IMR-90 (cell line): ENCODE measurements at regions not wholly inside any gene's neighbourhood (a gene's known extent, or its start where the extent isn't known, plus 50 kb on each side); places are given as distances from the start of the nearest gene placed in this dataset.

Experiments used
- ATAC-seq: fragments of 200-7000 bp; cut with Tn5 transposase; 2 replicates; pipeline ENCODE4 v1.9.1; 2020; ENCODE audit warnings: low read depth, mild to moderate bottlenecking, moderate library complexity
- BruUV-seq: library from RNA; stranded (reverse); fragments of 400-500 nt; replicated peaks from 2 replicates; lab custom pipeline; 2021; lab: Mats Ljungman, UMichigan
- CTCF ChIA-PET: fragments of 300-600 bp; formaldehyde crosslinking; extraction: SDS; loops from one replicate; lab custom pipeline; 2021; ENCODE audit warnings: antibody characterized with exemption; lab: Yijun Ruan, JAX
- POLR2A ChIA-PET: fragments of 300-600 bp; sonication (Branson Sonifier 250); formaldehyde crosslinking; loops from one replicate; lab custom pipeline; 2022; ENCODE audit warnings: antibody characterized with exemption; ENCODE audit not compliant: unreplicated experiment; lab: Charles Lee
- DNase-seq: peaks from one replicate; pipeline ENCODE4 v3.0.0; 2013
- H2AFZ ChIP-seq: replicated peaks from 2 replicates; pipeline ENCODE3; 2013; ENCODE audit warnings: low read length, mild to moderate bottlenecking; ENCODE audit not compliant: poor library complexity
- H2AK5ac ChIP-seq: 2 replicates; pipeline ENCODE4 v1.6.1; 2013; ENCODE audit warnings: low read depth, low read length, inconsistent platforms
- H2AK9ac ChIP-seq: replicated peaks from 2 replicates; pipeline ENCODE3; 2013; ENCODE audit warnings: mild to moderate bottlenecking, low read depth, low read length, moderate library complexity; ENCODE audit not compliant: poor library complexity
- H2BK120ac ChIP-seq: 2 replicates; pipeline ENCODE4 v1.6.1; 2013; ENCODE audit warnings: low read depth, low read length, inconsistent platforms
- H2BK15ac ChIP-seq: 3 replicates; pipeline ENCODE4 v1.6.1; 2013; ENCODE audit warnings: low read depth, low read length, inconsistent platforms
- H2BK20ac ChIP-seq: 2 replicates; pipeline ENCODE4 v1.6.1; 2013; ENCODE audit warnings: low read depth, mild to moderate bottlenecking, inconsistent platforms, low read length, moderate library complexity
- H2BK5ac ChIP-seq: 2 replicates; pipeline ENCODE4 v1.6.1; 2013; ENCODE audit warnings: mild to moderate bottlenecking, low read depth, low read length, inconsistent platforms; ENCODE audit not compliant: poor library complexity, severe bottlenecking
- H3K14ac ChIP-seq: replicated peaks from 2 replicates; pipeline ENCODE4 v1.6.1; 2013; ENCODE audit warnings: low read depth, low read length, inconsistent platforms
- H3K18ac ChIP-seq: 2 replicates; pipeline ENCODE4 v1.6.1; 2013; ENCODE audit warnings: low read depth, low read length, control low read depth
- H3K23ac ChIP-seq: 2 replicates; pipeline ENCODE4 v1.6.1; 2013; ENCODE audit warnings: low read depth, low read length, inconsistent platforms
- H3K27ac ChIP-seq: 2 replicates; pipeline ENCODE4 v1.5.1; 2013; ENCODE audit warnings: mild to moderate bottlenecking, control low read depth, low read length; ENCODE audit not compliant: insufficient read depth
- H3K27me3 ChIP-seq: 2 replicates; pipeline ENCODE4 v1.6.1; 2013; ENCODE audit warnings: low read length; ENCODE audit not compliant: control insufficient read depth, insufficient read depth
- H3K36me3 ChIP-seq: 2 replicates; pipeline ENCODE4 v1.6.1; 2013; ENCODE audit warnings: low read length, mixed read lengths; ENCODE audit not compliant: control insufficient read depth, insufficient read depth
- H3K4ac ChIP-seq: 2 replicates; pipeline ENCODE4 v1.6.1; 2013; ENCODE audit warnings: low read depth, low read length, inconsistent platforms
- H3K4me1 ChIP-seq: 2 replicates; pipeline ENCODE4 v1.6.1; 2013; ENCODE audit warnings: low read length, mixed read lengths; ENCODE audit not compliant: control insufficient read depth, insufficient read depth
- H3K4me2 ChIP-seq: 2 replicates; pipeline ENCODE4 v1.6.1; 2013; ENCODE audit warnings: low read depth, mild to moderate bottlenecking, control low read depth, low read length, moderate library complexity
- H3K4me3 ChIP-seq: 2 replicates; pipeline ENCODE4 v1.5.1; 2013; ENCODE audit warnings: low read depth, mild to moderate bottlenecking, control low read depth, low read length, moderate library complexity; ENCODE audit not compliant: insufficient read depth
- H3K56ac ChIP-seq: 2 replicates; pipeline ENCODE4 v1.6.1; 2013; ENCODE audit warnings: low read length, inconsistent platforms; ENCODE audit not compliant: insufficient read depth; ENCODE audit errors: extremely low read depth
- H3K79me1 ChIP-seq, 2 experiments: 2 replicates each; pipeline ENCODE4 v1.6.1; 2013; ENCODE audit warnings: low read length in 2 of 2, inconsistent platforms in 1 of 2, low read depth in 1 of 2
- H3K9ac ChIP-seq: 2 replicates; pipeline ENCODE4 v1.6.1; 2013; ENCODE audit warnings: low read depth, low read length, control low read depth
- H3K9me1 ChIP-seq: 2 replicates; pipeline ENCODE4 v1.6.1; 2013; ENCODE audit warnings: low read length, inconsistent platforms; ENCODE audit not compliant: insufficient read depth
- H3K9me3 ChIP-seq: 2 replicates; pipeline ENCODE4 v1.6.1; 2013; ENCODE audit warnings: low read length; ENCODE audit not compliant: control insufficient read depth, insufficient read depth
- H4K20me1 ChIP-seq: 2 replicates; pipeline ENCODE4 v1.6.1; 2013; ENCODE audit warnings: low read length, inconsistent platforms; ENCODE audit not compliant: insufficient read depth
- H4K5ac ChIP-seq: 2 replicates; pipeline ENCODE4 v1.6.1; 2013; ENCODE audit warnings: mild to moderate bottlenecking, low read depth, low read length, control low read depth
- H4K8ac ChIP-seq, 2 experiments: 2 replicates each; pipeline ENCODE4 v1.6.1; 2013; ENCODE audit warnings: low read depth in 2 of 2, low read length in 2 of 2, control low read depth in 1 of 2, inconsistent platforms in 1 of 2
- H4K91ac ChIP-seq: 2 replicates; pipeline ENCODE4 v1.6.1; 2013; ENCODE audit warnings: low read depth, low read length, inconsistent platforms; ENCODE audit not compliant: insufficient read depth
- BHLHE40 ChIP-seq: fragments of 150-350 bp; IDR thresholded peaks from 2 replicates; pipeline ENCODE4 v1.6.1; 2016; ENCODE audit warnings: mild to moderate bottlenecking, low read depth, low read length
- CHD1 ChIP-seq: IDR thresholded peaks from 2 replicates; pipeline ENCODE4 v1.6.1; 2012; ENCODE audit warnings: low read depth, low read length, improper control_type of control experiment
- FOS ChIP-seq: fragments of 150-350 bp; IDR thresholded peaks from 2 replicates; pipeline ENCODE4 v1.6.1; 2016; ENCODE audit warnings: low read depth, low read length
- MAFK ChIP-seq: IDR thresholded peaks from 2 replicates; pipeline ENCODE4 v1.6.1; 2012; ENCODE audit warnings: low read depth, low read length, improper control_type of control experiment
- MAZ ChIP-seq: IDR thresholded peaks from 2 replicates; pipeline ENCODE4 v1.6.1; 2012; ENCODE audit warnings: low read depth, mild to moderate bottlenecking, low read length, improper control_type of control experiment, moderate library complexity, borderline replicate concordance
- MXI1 ChIP-seq: IDR thresholded peaks from 2 replicates; pipeline ENCODE4 v1.6.1; 2012; ENCODE audit warnings: low read depth, mild to moderate bottlenecking, low read length, moderate library complexity, borderline replicate concordance
- NFE2L2 ChIP-seq: fragments of 150-350 bp; IDR thresholded peaks from 2 replicates; pipeline ENCODE4 v1.6.1; 2016; ENCODE audit warnings: low read depth, mild to moderate bottlenecking, low read length
- RAD21 ChIP-seq: IDR thresholded peaks from 2 replicates; pipeline ENCODE4 v1.6.1; 2012; ENCODE audit warnings: low read length, improper control_type of control experiment
- RFX5 ChIP-seq: IDR thresholded peaks from 2 replicates; pipeline ENCODE4 v1.8.0; 2012; ENCODE audit warnings: low read depth, mild to moderate bottlenecking, low read length, moderate library complexity
- WGBS, 2 experiments: methylation state at CpG; one replicate each; pipeline versions ENCODE4 v1.1.5 to v1.1.7; 2013; ENCODE audit warnings: missing lambda C conversion rate in 2 of 2; ENCODE audit not compliant: insufficient read length in 1 of 2; ENCODE audit errors: extremely low coverage in 2 of 2; 5-methylcytosine and 5-hydroxymethylcytosine counted together
- dilution Hi-C: fragments of 300-500 bp; cut with HindIII; formaldehyde crosslinking; loops from one replicate; pipeline ENCODE4 v1.14.3; 2018; ENCODE audit warnings: low sequenced_read_pairs; ENCODE audit not compliant: unreplicated experiment
- in situ Hi-C: fragments of 300-500 bp; cut with MboI; formaldehyde crosslinking; loops from 3 replicates; pipeline ENCODE4 v1.14.3; 2019; ENCODE audit warnings: low sequenced_read_pairs, inconsistent platforms, mixed read lengths
- intact Hi-C: fragments of 100-400 bp; cut with micrococcal nuclease; formaldehyde crosslinking; loops from 2 replicates; pipeline ENCODE4 v1.10.0; 2022
- TF ChIP-seq, protein P1 (sequence below): conservative IDR thresholded peaks from 2 replicates; pipeline ENCODE4 v1.5.1; 2012; ENCODE audit warnings: mild to moderate bottlenecking, low read depth, low read length, improper control_type of control experiment
- TF ChIP-seq, protein P2 (sequence below): fragments of 150-350 bp; IDR thresholded peaks from 2 replicates; pipeline ENCODE4 v1.6.1; 2017; ENCODE audit warnings: mild to moderate bottlenecking, antibody characterized with exemption, low read length, low read depth

DNA sequence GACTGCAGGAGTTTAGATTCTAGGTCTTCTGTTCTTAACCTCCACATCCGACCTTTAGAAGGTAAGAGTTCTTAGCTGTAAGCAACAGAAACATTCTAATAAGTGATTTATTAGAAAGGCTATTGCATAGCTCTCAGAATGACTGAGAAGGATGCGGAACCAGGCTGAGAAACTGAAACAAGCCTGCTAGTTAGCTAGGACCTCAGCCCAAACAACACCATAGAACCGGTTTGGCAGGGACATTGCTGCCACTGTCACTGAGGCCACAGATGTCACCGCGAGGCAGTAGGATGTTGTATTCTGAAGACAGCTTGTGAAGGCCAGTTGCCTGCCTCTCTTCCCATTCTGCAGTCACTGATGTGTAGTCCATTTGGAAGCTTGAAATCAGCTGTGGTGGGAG, 160.0 kb upstream of the ARX start:
- H4K91ac ChIP-seq, result no peak overlapping the region
- H2AK9ac ChIP-seq, result no peak overlapping the region
- no peak overlapping the region for H3K23ac ChIP-seq
- dilution Hi-C loops (no loop called here), in situ Hi-C loops (no loop called here), intact Hi-C loops (no loop called here)
- no peak overlapping the region for H3K14ac ChIP-seq
- no peak overlapping the region for H2BK20ac ChIP-seq
- no peaks in the 10 kb centered on the region for H3K4me1 ChIP-seq
- H3K56ac ChIP-seq, result no peak overlapping the region
- no peak overlapping the region for H3K18ac ChIP-seq
- no peak for TF ChIP-seq MAZ
- no peak for TF ChIP-seq CHD1
- no peak for TF ChIP-seq MXI1
- TF ChIP-seq, protein P1, sequence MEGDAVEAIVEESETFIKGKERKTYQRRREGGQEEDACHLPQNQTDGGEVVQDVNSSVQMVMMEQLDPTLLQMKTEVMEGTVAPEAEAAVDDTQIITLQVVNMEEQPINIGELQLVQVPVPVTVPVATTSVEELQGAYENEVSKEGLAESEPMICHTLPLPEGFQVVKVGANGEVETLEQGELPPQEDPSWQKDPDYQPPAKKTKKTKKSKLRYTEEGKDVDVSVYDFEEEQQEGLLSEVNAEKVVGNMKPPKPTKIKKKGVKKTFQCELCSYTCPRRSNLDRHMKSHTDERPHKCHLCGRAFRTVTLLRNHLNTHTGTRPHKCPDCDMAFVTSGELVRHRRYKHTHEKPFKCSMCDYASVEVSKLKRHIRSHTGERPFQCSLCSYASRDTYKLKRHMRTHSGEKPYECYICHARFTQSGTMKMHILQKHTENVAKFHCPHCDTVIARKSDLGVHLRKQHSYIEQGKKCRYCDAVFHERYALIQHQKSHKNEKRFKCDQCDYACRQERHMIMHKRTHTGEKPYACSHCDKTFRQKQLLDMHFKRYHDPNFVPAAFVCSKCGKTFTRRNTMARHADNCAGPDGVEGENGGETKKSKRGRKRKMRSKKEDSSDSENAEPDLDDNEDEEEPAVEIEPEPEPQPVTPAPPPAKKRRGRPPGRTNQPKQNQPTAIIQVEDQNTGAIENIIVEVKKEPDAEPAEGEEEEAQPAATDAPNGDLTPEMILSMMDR, result no peak
- no peak for TF ChIP-seq BHLHE40
- TF ChIP-seq NFE2L2, result no peak
- TF ChIP-seq RFX5, result no peak
- no peak for TF ChIP-seq FOS
- TF ChIP-seq MAFK, result no peak
- TF ChIP-seq, protein P2, sequence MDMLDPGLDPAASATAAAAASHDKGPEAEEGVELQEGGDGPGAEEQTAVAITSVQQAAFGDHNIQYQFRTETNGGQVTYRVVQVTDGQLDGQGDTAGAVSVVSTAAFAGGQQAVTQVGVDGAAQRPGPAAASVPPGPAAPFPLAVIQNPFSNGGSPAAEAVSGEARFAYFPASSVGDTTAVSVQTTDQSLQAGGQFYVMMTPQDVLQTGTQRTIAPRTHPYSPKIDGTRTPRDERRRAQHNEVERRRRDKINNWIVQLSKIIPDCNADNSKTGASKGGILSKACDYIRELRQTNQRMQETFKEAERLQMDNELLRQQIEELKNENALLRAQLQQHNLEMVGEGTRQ, result no peak
- TF ChIP-seq RAD21, result no peak
- H3K4ac ChIP-seq, result no peak overlapping the region
- H3K9ac ChIP-seq, result no peak overlapping the region
- H3K9me1 ChIP-seq, result no peaks in the 10 kb centered on the region
- H2BK120ac ChIP-seq, result no peak overlapping the region
- no peaks in the 10 kb centered on the region for H3K79me1 ChIP-seq
- H3K4me2 ChIP-seq, result no peak overlapping the region
- H2BK5ac ChIP-seq, result no peak overlapping the region
- H3K36me3 ChIP-seq, result no peaks in the 10 kb centered on the region
- H3K27ac ChIP-seq, result no peak overlapping the region
- no peak overlapping the region for H4K8ac ChIP-seq
- POLR2A ChIA-PET, result no interaction called here
- no peaks in the 10 kb centered on the region for H3K9me3 ChIP-seq
- no peak overlapping the region for H2AFZ ChIP-seq
- H3K27me3 ChIP-seq, result no peaks in the 10 kb centered on the region
- H3K4me3 ChIP-seq, result no peak overlapping the region
- H2BK15ac ChIP-seq, result no peak overlapping the region
- no peak for ATAC-seq
- H4K20me1 ChIP-seq, result no peaks in the 10 kb centered on the region
- no TSS peak for BruUV-seq
- CTCF ChIA-PET, result no interaction called here
- no peak overlapping the region for H2AK5ac ChIP-seq
- no CpG with 5 or more reads among the region's 5 CpGs for WGBS, 2 experiments
- no peak for DNase-seq
- H4K5ac ChIP-seq, result no peak overlapping the region
